Trophoblast cell (in vitro differentiated cells and primary cell): ENCODE measurements at regions not wholly inside any gene's neighbourhood (a gene's known extent, or its start where the extent isn't known, plus 50 kb on each side); places are given as distances from the start of the nearest gene placed in this dataset.

Experiments used
- DNase-seq, 2 donors: peaks; one replicate each; pipeline ENCODE4 v3.0.0-alpha.2; 2016
- H2AFZ ChIP-seq: 2 replicates; pipeline ENCODE4 v1.6.1; 2013; ENCODE audit warnings: low read length, moderate library complexity, mild to moderate bottlenecking; ENCODE audit not compliant: insufficient read depth, poor library complexity
- H2AK5ac ChIP-seq: 2 replicates; pipeline ENCODE4 v1.6.1; 2013; ENCODE audit warnings: mild to moderate bottlenecking, low read length
- H2BK120ac ChIP-seq: 2 replicates; pipeline ENCODE4 v1.6.1; 2013; ENCODE audit warnings: low read length, mild to moderate bottlenecking, moderate library complexity; ENCODE audit not compliant: insufficient read depth, poor library complexity
- H2BK12ac ChIP-seq: 2 replicates; pipeline ENCODE4 v1.6.1; 2013; ENCODE audit warnings: mild to moderate bottlenecking, low read length, moderate library complexity
- H2BK5ac ChIP-seq: 2 replicates; pipeline ENCODE4 v1.6.1; 2013; ENCODE audit warnings: low read length, low read depth, moderate library complexity, mild to moderate bottlenecking; ENCODE audit not compliant: poor library complexity
- H3K14ac ChIP-seq: 2 replicates; pipeline ENCODE4 v1.6.1; 2013; ENCODE audit warnings: mild to moderate bottlenecking, low read length
- H3K18ac ChIP-seq: 2 replicates; pipeline ENCODE4 v1.6.1; 2013; ENCODE audit warnings: mild to moderate bottlenecking, low read length
- H3K23ac ChIP-seq: 2 replicates; pipeline ENCODE4 v1.6.1; 2013; ENCODE audit warnings: low read length
- H3K27ac ChIP-seq: 2 replicates; pipeline ENCODE4 v1.5.1; 2013; ENCODE audit warnings: low read depth, mild to moderate bottlenecking, inconsistent platforms, low read length, moderate library complexity
- H3K27me3 ChIP-seq: 2 replicates; pipeline ENCODE4 v1.6.1; 2013; ENCODE audit warnings: inconsistent platforms, mild to moderate bottlenecking, low read length, moderate library complexity; ENCODE audit not compliant: insufficient read depth
- H3K36me3 ChIP-seq, 2 experiments: 1 replicate in 1 of 2; 2 replicates in 1 of 2; pipeline ENCODE4 v1.6.1; 2013; ENCODE audit warnings: low read length in 2 of 2, mild to moderate bottlenecking in 2 of 2, moderate library complexity in 1 of 2; ENCODE audit not compliant: insufficient read depth in 2 of 2, control insufficient read depth in 1 of 2
- H3K4ac ChIP-seq: 2 replicates; pipeline ENCODE4 v1.6.1; 2013; ENCODE audit warnings: low read depth, mild to moderate bottlenecking, low read length, moderate library complexity
- H3K4me1 ChIP-seq, 2 experiments: 1 replicate in 1 of 2; 2 replicates in 1 of 2; pipeline ENCODE4 v1.6.1; 2013; ENCODE audit warnings: low read length in 2 of 2, mild to moderate bottlenecking in 2 of 2, moderate library complexity in 1 of 2; ENCODE audit not compliant: insufficient read depth in 2 of 2, control insufficient read depth in 1 of 2
- H3K4me2 ChIP-seq: 2 replicates; pipeline ENCODE4 v1.6.1; 2013; ENCODE audit warnings: inconsistent platforms, mild to moderate bottlenecking, low read length, moderate library complexity
- H3K4me3 ChIP-seq: 2 replicates; pipeline ENCODE4 v1.5.1; 2013; ENCODE audit warnings: mild to moderate bottlenecking, low read depth, low read length, inconsistent platforms
- H3K79me1 ChIP-seq: one replicate; pipeline ENCODE4 v1.6.1; 2013; ENCODE audit warnings: low read length
- H3K79me2 ChIP-seq: 2 replicates; pipeline ENCODE4 v1.6.1; 2013; ENCODE audit warnings: low read length, mild to moderate bottlenecking; ENCODE audit not compliant: control insufficient read depth, insufficient read depth, poor library complexity
- H3K9ac ChIP-seq: 2 replicates; pipeline ENCODE4 v1.6.1; 2013; ENCODE audit warnings: mild to moderate bottlenecking, low read length
- H3K9me3 ChIP-seq: 2 replicates; pipeline ENCODE4 v1.6.1; 2013; ENCODE audit warnings: low read depth, mild to moderate bottlenecking, control low read depth, inconsistent platforms, low read length; ENCODE audit not compliant: insufficient read depth
- H4K12ac ChIP-seq: 2 replicates; pipeline ENCODE4 v1.6.1; 2013; ENCODE audit warnings: low read depth, mild to moderate bottlenecking, low read length, moderate library complexity
- H4K8ac ChIP-seq: 2 replicates; pipeline ENCODE4 v1.6.1; 2013; ENCODE audit warnings: low read depth, mild to moderate bottlenecking, low read length, moderate library complexity
- H4K91ac ChIP-seq: one replicate; pipeline ENCODE4 v1.6.1; 2013; ENCODE audit warnings: low read depth, mild to moderate bottlenecking, low read length, moderate library complexity
- WGBS: extraction: QIAGEN DNeasy Blood & Tissue Kit; methylation state at CpG from one replicate; pipeline ENCODE4 v1.1.7; 2013; ENCODE audit warnings: missing lambda C conversion rate; ENCODE audit not compliant: insufficient read length, insufficient coverage; ENCODE audit errors: extremely low coverage; 5-methylcytosine and 5-hydroxymethylcytosine counted together

DNA sequence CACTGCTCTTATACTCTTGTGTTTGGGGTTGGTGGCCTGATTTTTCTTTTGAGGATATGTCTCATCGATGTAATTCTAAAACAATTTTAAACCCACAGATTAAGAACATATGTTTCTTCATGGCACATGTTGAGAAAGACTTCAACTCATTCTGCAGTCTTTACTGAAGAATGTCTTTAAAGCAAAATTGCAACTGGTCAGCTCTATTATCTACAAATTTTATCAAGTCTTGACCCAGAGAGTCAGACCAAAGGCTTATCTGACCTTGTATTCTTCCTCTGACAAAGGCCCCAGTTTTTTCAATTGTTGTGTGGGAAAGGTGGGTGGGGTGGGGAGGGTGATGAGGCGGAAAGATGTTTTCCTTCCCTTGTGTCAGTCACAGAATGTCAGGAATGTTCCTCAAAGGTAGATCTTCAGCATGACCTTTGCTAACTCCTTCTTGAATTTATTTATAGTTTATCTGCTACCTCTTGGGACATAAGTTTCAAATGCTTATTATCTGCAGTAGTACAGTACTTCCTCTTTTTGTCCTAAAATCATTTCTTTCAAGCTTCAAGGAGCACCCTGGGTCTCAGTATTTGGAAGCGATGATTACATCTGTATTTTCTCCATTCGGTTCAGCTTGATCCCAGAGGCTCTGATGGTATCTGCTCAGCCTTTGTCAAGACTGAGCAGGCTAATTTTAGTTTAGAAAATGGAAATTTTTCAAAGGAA is 63.2 kb upstream of the TIAM2 start:
- no peak overlapping the region for H2AK5ac ChIP-seq
- DNase-seq, result peak; percentile 39 to 82
- H3K79me2 ChIP-seq, result peaks cover 1% of the 10 kb centered on the region
- peak overlapping the region; percentile 66 for H3K27ac ChIP-seq
- H3K18ac ChIP-seq, result no peak overlapping the region
- no peaks in the 10 kb centered on the region for H3K27me3 ChIP-seq
- H3K4me2 ChIP-seq, result peak overlapping the region; percentile 37
- no CpG with 5 or more reads among the region's 4 CpGs for WGBS
- H3K14ac ChIP-seq, result no peak overlapping the region
- H3K9me3 ChIP-seq, result no peaks in the 10 kb centered on the region
- H3K4ac ChIP-seq, result no peak overlapping the region
- no peak overlapping the region for H2BK120ac ChIP-seq
- H2BK5ac ChIP-seq, result no peak overlapping the region
- no peak overlapping the region for H4K91ac ChIP-seq
- peaks cover 8 to 13% of the 10 kb centered on the region in 2 experiments for H3K4me1 ChIP-seq
- no peaks in the 10 kb centered on the region for H3K36me3 ChIP-seq
- H2AFZ ChIP-seq, result no peak overlapping the region
- no peak overlapping the region for H4K12ac ChIP-seq
- no peak overlapping the region for H3K4me3 ChIP-seq
- H3K23ac ChIP-seq, result no peak overlapping the region
- H3K9ac ChIP-seq, result no peak overlapping the region
- H2BK12ac ChIP-seq, result no peak overlapping the region
- no peak overlapping the region for H4K8ac ChIP-seq
- peaks cover 5% of the 10 kb centered on the region for H3K79me1 ChIP-seq

DNA sequence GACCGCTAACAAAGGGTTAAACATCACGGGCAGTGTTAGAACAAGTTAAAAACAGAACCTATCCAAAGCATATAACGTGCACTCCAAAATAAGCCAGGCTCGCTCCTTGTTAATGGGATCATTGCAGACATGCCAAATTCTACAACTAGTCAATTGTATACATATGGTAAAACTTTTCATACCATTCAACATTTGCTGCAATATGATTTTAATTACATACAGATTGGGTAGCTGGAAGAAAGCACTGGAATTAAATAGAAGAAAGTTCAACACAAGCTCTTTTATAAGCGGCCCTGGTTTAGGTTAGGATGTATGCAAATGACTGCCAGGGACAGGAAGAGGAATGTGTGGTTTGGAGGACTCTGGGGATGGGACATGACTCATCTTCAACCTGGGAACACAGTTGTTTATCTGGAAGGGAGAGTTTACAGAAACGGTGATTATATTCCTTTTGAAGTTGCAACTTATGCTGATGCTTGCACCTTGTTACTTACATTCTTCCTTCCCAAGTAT is 62.5 kb upstream of the TIAM2 start:
- H2BK12ac ChIP-seq, result no peak overlapping the region
- no peaks in the 10 kb centered on the region for H3K27me3 ChIP-seq
- peaks cover 5% of the 10 kb centered on the region for H3K79me1 ChIP-seq
- no peak overlapping the region for H2AFZ ChIP-seq
- H2AK5ac ChIP-seq, result no peak overlapping the region
- no peak overlapping the region for H4K12ac ChIP-seq
- H3K18ac ChIP-seq, result no peak overlapping the region
- H4K8ac ChIP-seq, result no peak overlapping the region
- no peak overlapping the region for H3K14ac ChIP-seq
- H3K4me2 ChIP-seq, result peak overlapping the region; percentile 43
- no peak overlapping the region for H3K9ac ChIP-seq
- H3K23ac ChIP-seq, result no peak overlapping the region
- no peak overlapping the region for H2BK120ac ChIP-seq
- H3K27ac ChIP-seq, result peak overlapping the region; percentile 83
- H3K4ac ChIP-seq, result no peak overlapping the region
- H4K91ac ChIP-seq, result no peak overlapping the region
- H3K4me3 ChIP-seq, result no peak overlapping the region
- no CpG with 5 or more reads among the region's 6 CpGs for WGBS
- H2BK5ac ChIP-seq, result no peak overlapping the region
- H3K9me3 ChIP-seq, result no peaks in the 10 kb centered on the region
- peaks cover 1% of the 10 kb centered on the region for H3K79me2 ChIP-seq
- peaks cover 8 to 13% of the 10 kb centered on the region in 2 experiments for H3K4me1 ChIP-seq
- H3K36me3 ChIP-seq, result no peaks in the 10 kb centered on the region
- DNase-seq, result peak; percentile 61 to 80

DNA sequence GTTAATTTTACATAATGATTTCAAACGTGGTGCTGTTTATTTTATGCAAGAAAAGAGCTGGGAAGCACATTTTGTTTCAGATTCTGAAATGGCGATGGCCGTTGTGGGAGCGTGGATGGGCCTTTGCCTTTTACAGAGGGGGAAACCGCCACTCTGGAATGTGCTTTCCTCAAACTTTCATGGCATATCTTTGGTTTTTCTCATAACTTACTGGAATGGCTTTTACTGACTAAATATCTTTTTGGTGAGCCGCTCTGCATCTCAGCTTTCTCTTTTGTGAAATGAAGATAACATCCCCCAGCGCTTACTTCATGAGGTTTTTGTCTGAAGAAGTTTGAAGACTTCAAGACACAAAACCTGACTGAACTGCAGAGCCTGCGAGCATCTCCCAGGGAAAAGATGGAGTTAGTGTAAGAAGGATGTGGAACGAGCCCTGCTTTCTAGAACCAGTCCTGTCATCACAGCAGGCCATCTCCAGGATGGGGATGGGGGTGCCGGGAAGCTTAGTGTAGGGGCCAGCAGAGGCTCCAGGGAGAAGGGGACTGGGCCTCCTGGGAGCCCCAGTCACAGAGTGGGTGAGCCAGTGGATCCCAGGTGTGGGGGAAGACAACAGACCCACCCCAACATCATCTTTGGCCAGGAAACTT is 61.8 kb upstream of the TIAM2 start:
- H3K27me3 ChIP-seq, result no peaks in the 10 kb centered on the region
- peak overlapping the region; percentile 44 for H2AK5ac ChIP-seq
- H2BK120ac ChIP-seq, result peak overlapping the region; percentile 26
- H3K79me1 ChIP-seq, result peaks cover 5% of the 10 kb centered on the region
- H2AFZ ChIP-seq, result no peak overlapping the region
- peak overlapping the region; percentile 49 for H3K14ac ChIP-seq
- H3K18ac ChIP-seq, result peak overlapping the region; percentile 22
- H4K8ac ChIP-seq, result peak overlapping the region; percentile 39
- peaks cover 8 to 13% of the 10 kb centered on the region in 2 experiments for H3K4me1 ChIP-seq
- H3K23ac ChIP-seq, result no peak overlapping the region
- peak overlapping the region; percentile 12 for H2BK12ac ChIP-seq
- WGBS, result no CpG with 5 or more reads among the region's 10 CpGs
- peak overlapping the region; percentile 50 for H4K91ac ChIP-seq
- DNase-seq, result peak in 1 of 2 donors; percentile 13
- H4K12ac ChIP-seq, result no peak overlapping the region
- H3K9ac ChIP-seq, result peak overlapping the region; percentile 53
- no peaks in the 10 kb centered on the region for H3K36me3 ChIP-seq
- peak overlapping the region; percentile 43 for H3K4me2 ChIP-seq
- peak overlapping the region; percentile 83 for H3K27ac ChIP-seq
- no peak overlapping the region for H3K4me3 ChIP-seq
- H3K79me2 ChIP-seq, result peaks cover 1% of the 10 kb centered on the region
- H3K4ac ChIP-seq, result no peak overlapping the region
- no peaks in the 10 kb centered on the region for H3K9me3 ChIP-seq
- H2BK5ac ChIP-seq, result peak overlapping the region; percentile 75

DNA sequence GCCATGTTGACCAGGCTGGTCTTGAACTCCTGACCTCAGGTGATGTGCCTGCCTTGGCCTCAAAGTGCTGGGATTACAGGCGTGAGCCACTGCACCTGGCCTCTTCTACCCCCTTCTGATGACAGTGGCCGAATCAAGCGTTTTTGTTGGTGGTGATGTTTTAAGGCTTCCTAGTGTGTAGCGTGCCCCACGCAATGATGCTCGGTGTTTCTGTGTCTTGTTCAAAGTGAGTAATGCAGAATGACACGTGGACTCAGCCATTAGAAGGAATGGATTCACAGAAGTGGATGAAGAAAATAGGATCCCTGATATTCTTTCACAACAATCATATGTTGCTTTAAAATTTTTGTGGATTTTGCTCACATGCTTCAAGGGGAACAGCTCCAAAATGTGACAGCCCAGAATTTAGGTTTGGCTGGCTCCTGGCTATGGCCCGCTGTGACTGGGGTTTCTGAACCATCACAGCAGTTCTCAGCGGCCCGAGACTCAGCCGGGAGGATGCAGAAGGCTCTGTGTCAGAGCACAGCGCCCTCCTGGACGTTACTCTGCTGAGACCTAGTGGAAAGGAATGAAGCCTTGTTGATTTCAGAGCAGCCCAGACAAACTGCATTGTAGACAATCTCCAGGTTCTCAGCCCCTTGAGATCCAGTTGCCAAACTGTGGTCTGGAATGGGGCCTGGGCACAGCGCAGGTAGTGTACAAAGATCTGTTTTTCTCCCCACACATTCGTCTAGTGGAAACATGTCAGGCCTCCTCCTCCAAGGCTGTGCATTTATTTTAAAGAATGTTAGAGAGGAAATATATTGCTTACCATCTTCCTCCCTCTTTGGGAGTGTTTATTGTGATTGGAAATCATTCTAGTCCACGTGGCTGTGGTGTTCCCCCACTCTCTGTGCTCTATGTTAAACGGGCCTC is 57.6 kb upstream of the TIAM2 start:
- Histone ChIP-seq H3K36me3 (no peaks in the 10 kb centered on the region), H3K4me3 (no peak overlapping the region), H3K79me2 (no peaks in the 10 kb centered on the region), H2BK5ac (no peak overlapping the region), H2AFZ (no peak overlapping the region), H3K27ac (no peak overlapping the region), H3K18ac (no peak overlapping the region), H4K91ac (no peak overlapping the region), H3K4me1 (peaks cover 6 to 10% of the 10 kb centered on the region in 2 experiments), H3K9me3 (no peaks in the 10 kb centered on the region), H3K14ac (no peak overlapping the region), H4K12ac (no peak overlapping the region), H4K8ac (no peak overlapping the region), H2BK120ac (no peak overlapping the region), H3K79me1 (peaks cover 5% of the 10 kb centered on the region), H3K27me3 (no peaks in the 10 kb centered on the region), H3K4me2 (no peak overlapping the region), H3K23ac (no peak overlapping the region), H3K4ac (no peak overlapping the region), H2BK12ac (peak overlapping the region; percentile 50), H3K9ac (no peak overlapping the region), H2AK5ac (no peak overlapping the region)
- WGBS, result no CpG with 5 or more reads among the region's 17 CpGs
- no peak for DNase-seq
